ENCODE measurements at regions not wholly inside any gene's neighbourhood (a gene's known extent, or its start where the extent isn't known, plus 50 kb on each side); places are given as distances from the start of the nearest gene placed in this dataset.
"Not testable (repeated sequence)": the region's sequence is repeated elsewhere in the genome, so short reads cannot be mapped to it uniquely, and the experiment has no call there.

DNA sequence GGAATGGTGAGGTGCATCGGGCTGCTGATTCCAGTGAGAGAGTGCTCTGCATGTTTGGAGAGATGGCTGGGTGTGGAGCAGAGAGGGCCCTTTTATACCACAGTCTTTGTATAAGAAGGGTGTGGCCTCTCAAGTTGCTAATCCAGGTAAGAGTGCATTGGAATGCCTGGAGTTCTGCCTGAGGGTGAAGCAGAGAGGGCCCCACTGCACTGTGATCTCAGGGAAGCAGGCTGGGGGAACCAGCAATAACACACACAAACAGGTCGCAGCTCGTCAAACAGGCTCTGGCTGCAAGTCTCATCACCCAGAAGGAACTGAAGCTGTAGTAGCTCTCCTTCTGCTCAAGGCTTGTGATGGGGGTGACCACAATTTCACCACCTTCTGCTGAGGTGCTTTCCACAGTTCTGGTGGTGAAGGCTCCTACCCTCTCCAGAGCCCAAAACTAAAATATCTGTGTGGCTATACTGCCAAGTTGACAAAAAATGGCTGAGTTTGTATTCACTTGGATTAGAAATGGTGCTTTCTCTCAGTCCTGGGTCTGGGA, 687.4 kb upstream of the HS3ST1 start:
- H3K4me1 Mint-ChIP-seq, result no peaks in the 10 kb centered on the region
- no peak overlapping the region for H3K4me3 ChIP-seq (ENCODE audit: control extremely low read depth in 1 of 5, extremely low read depth in 1 of 5, insufficient read depth in 1 of 5, low read depth in 2 of 5, low read length in 4 of 5)
- DNase-seq, result no peak
- WGBS (ENCODE audit: insufficient coverage), result no CpG with 5 or more reads among the region's 3 CpGs
- CTCF ChIA-PET, result no interaction called here
- H3K9ac ChIP-seq (ENCODE audit: low read length), result no peak overlapping the region
- H3K4me2 ChIP-seq (replicated peaks; ENCODE audit: low read depth, low read length, poor library complexity, severe bottlenecking), result no peak overlapping the region
- H3K4me1 ChIP-seq (ENCODE audit: control insufficient read depth in 2 of 2, insufficient read depth in 2 of 2, low read length in 2 of 2), result no peaks in the 10 kb centered on the region
- intact Hi-C loops (cut with micrococcal nuclease), result no loop called here
- no peaks in the 10 kb centered on the region for H3K27me3 Mint-ChIP-seq
- no peak overlapping the region for H3K27ac ChIP-seq (ENCODE audit: low read length in 2 of 2)
- H3K79me2 ChIP-seq (ENCODE audit: control insufficient read depth, insufficient read depth, low read length), result no peaks in the 10 kb centered on the region
- no peaks in the 10 kb centered on the region for H3K36me3 ChIP-seq (replicated peaks in 1 of 2; ENCODE audit: control extremely low read depth in 1 of 2, control insufficient read depth in 1 of 2, extremely low read depth in 1 of 2, insufficient read depth in 2 of 2, low read length in 1 of 2)
- no peaks in the 10 kb centered on the region for H4K20me1 ChIP-seq (ENCODE audit: control insufficient read depth, insufficient read depth, low read length, poor library complexity, severe bottlenecking)
- peaks cover 8% of the 10 kb centered on the region for H3K9me3 Mint-ChIP-seq (ENCODE audit: insufficient read depth)
- H3K27me3 ChIP-seq (replicated peaks in 1 of 4; ENCODE audit: control extremely low read depth in 1 of 4, control insufficient read depth in 3 of 4, insufficient read depth in 4 of 4, low read length in 3 of 4), result no peaks in the 10 kb centered on the region
- TF ChIP-seq EZH2 (IDR thresholded peaks at IDR 0.05; ENCODE audit: borderline replicate concordance, insufficient read depth, low read depth, low read length, poor library complexity, severe bottlenecking), result no peak
- TF ChIP-seq, protein P1, sequence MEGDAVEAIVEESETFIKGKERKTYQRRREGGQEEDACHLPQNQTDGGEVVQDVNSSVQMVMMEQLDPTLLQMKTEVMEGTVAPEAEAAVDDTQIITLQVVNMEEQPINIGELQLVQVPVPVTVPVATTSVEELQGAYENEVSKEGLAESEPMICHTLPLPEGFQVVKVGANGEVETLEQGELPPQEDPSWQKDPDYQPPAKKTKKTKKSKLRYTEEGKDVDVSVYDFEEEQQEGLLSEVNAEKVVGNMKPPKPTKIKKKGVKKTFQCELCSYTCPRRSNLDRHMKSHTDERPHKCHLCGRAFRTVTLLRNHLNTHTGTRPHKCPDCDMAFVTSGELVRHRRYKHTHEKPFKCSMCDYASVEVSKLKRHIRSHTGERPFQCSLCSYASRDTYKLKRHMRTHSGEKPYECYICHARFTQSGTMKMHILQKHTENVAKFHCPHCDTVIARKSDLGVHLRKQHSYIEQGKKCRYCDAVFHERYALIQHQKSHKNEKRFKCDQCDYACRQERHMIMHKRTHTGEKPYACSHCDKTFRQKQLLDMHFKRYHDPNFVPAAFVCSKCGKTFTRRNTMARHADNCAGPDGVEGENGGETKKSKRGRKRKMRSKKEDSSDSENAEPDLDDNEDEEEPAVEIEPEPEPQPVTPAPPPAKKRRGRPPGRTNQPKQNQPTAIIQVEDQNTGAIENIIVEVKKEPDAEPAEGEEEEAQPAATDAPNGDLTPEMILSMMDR (IDR thresholded peaks at IDR 0.05), result no peak
- POLR2A ChIA-PET, result no interaction called here
- H3K9me3 ChIP-seq (ENCODE audit: control extremely low read depth in 1 of 3, control insufficient read depth in 2 of 3, insufficient read depth in 1 of 3, low read length in 2 of 3), result no peaks in the 10 kb centered on the region
- no peak overlapping the region for H2AFZ ChIP-seq (ENCODE audit: insufficient read depth, low read depth, low read length, poor library complexity, severe bottlenecking)
- no peak overlapping the region for H3K4me3 Mint-ChIP-seq
- H3K27ac Mint-ChIP-seq, result no peak overlapping the region
- ATAC-seq (ENCODE audit: low read depth), result no peak

DNA sequence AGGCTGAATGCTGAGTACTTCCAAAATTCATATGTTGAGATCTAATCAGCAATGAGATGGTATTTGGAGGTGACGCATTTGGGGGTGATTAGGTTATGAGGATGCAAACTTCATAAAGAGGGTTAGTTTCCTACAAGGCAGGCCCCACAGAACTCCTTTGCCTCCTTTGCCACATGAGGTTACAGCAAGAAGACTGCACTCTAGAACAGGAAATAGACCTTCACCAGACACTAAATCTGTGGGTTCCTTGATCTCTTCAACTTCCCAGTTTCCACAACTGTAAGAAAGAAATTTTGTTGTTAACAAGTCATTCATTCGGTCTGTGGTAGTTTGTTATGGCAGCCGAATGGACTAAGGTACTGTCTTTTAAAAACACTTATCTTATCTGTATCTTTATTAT, 681.9 kb upstream of the HS3ST1 start:
- CTCF ChIA-PET, result no interaction called here
- Histone ChIP-seq H3K27me3 (replicated peaks in 1 of 4; ENCODE audit: control extremely low read depth in 1 of 4, control insufficient read depth in 3 of 4, insufficient read depth in 4 of 4, low read length in 3 of 4) (no peaks in the 10 kb centered on the region), H3K27ac (ENCODE audit: low read length in 2 of 2) (no peak overlapping the region), H2AFZ (ENCODE audit: insufficient read depth, low read depth, low read length, poor library complexity, severe bottlenecking) (no peak overlapping the region), H3K36me3 (replicated peaks in 1 of 2; ENCODE audit: control extremely low read depth in 1 of 2, control insufficient read depth in 1 of 2, extremely low read depth in 1 of 2, insufficient read depth in 2 of 2, low read length in 1 of 2) (no peaks in the 10 kb centered on the region), H3K4me1 (ENCODE audit: control insufficient read depth in 2 of 2, insufficient read depth in 2 of 2, low read length in 2 of 2) (no peaks in the 10 kb centered on the region), H4K20me1 (ENCODE audit: control insufficient read depth, insufficient read depth, low read length, poor library complexity, severe bottlenecking) (no peaks in the 10 kb centered on the region), H3K9me3 (ENCODE audit: control extremely low read depth in 1 of 3, control insufficient read depth in 2 of 3, insufficient read depth in 1 of 3, low read length in 2 of 3) (no peaks in the 10 kb centered on the region), H3K9ac (ENCODE audit: low read length) (no peak overlapping the region), H3K4me3 (ENCODE audit: control extremely low read depth in 1 of 5, extremely low read depth in 1 of 5, insufficient read depth in 1 of 5, low read depth in 2 of 5, low read length in 4 of 5) (no peak overlapping the region), H3K79me2 (ENCODE audit: control insufficient read depth, insufficient read depth, low read length) (no peaks in the 10 kb centered on the region), H3K4me2 (replicated peaks; ENCODE audit: low read depth, low read length, poor library complexity, severe bottlenecking) (no peak overlapping the region)
- POLR2A ChIA-PET, result no interaction called here
- DNase-seq (no peak), ATAC-seq (ENCODE audit: low read depth) (no peak)
- H3K4me1 Mint-ChIP-seq, result no peaks in the 10 kb centered on the region
- TF ChIP-seq, protein P1 (IDR thresholded peaks at IDR 0.05), result no peak
- no peak for TF ChIP-seq EZH2 (IDR thresholded peaks at IDR 0.05; ENCODE audit: borderline replicate concordance, insufficient read depth, low read depth, low read length, poor library complexity, severe bottlenecking)
- no CpG with 5 or more reads among the region's 3 CpGs for WGBS (ENCODE audit: insufficient coverage)
- H3K4me3 Mint-ChIP-seq, result no peak overlapping the region
- intact Hi-C loops (cut with micrococcal nuclease), result no loop called here
- H3K27ac Mint-ChIP-seq, result no peak overlapping the region
- H3K9me3 Mint-ChIP-seq (ENCODE audit: insufficient read depth), result peaks cover 8% of the 10 kb centered on the region
- H3K27me3 Mint-ChIP-seq, result no peaks in the 10 kb centered on the region

DNA sequence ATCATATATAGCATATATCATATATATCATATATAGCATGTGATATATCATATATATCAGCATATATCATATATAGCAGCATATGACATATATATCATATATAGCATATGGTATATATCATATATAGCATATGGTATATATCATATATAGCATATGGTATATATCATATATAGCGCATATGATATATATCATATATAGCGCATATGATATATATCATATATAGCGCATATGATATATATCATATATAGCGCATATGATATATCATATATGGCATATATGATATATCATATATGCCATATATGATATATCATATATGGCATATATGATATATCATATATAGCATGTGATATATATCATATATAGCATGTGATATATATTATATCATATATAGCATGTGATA, 680.4 kb upstream of the HS3ST1 start:
- H3K27ac Mint-ChIP-seq; DNase-seq; H3K4me1 ChIP-seq (ENCODE audit: control insufficient read depth in 2 of 2, insufficient read depth in 2 of 2, low read length in 2 of 2); H3K27me3 Mint-ChIP-seq; H3K36me3 ChIP-seq (replicated peaks in 1 of 2; ENCODE audit: control extremely low read depth in 1 of 2, control insufficient read depth in 1 of 2, extremely low read depth in 1 of 2, insufficient read depth in 2 of 2, low read length in 1 of 2); H3K4me1 Mint-ChIP-seq; H3K27ac ChIP-seq (ENCODE audit: low read length in 2 of 2); ATAC-seq (ENCODE audit: low read depth); H3K4me2 ChIP-seq (replicated peaks; ENCODE audit: low read depth, low read length, poor library complexity, severe bottlenecking); H4K20me1 ChIP-seq (ENCODE audit: control insufficient read depth, insufficient read depth, low read length, poor library complexity, severe bottlenecking); H2AFZ ChIP-seq (ENCODE audit: insufficient read depth, low read depth, low read length, poor library complexity, severe bottlenecking); H3K4me3 ChIP-seq (ENCODE audit: control extremely low read depth in 1 of 5, extremely low read depth in 1 of 5, insufficient read depth in 1 of 5, low read depth in 2 of 5, low read length in 4 of 5); CTCF ChIA-PET; H3K9me3 Mint-ChIP-seq (ENCODE audit: insufficient read depth); H3K79me2 ChIP-seq (ENCODE audit: control insufficient read depth, insufficient read depth, low read length); H3K9ac ChIP-seq (ENCODE audit: low read length); intact Hi-C loops (cut with micrococcal nuclease); POLR2A ChIA-PET; H3K4me3 Mint-ChIP-seq; H3K27me3 ChIP-seq (replicated peaks in 1 of 4; ENCODE audit: control extremely low read depth in 1 of 4, control insufficient read depth in 3 of 4, insufficient read depth in 4 of 4, low read length in 3 of 4); H3K9me3 ChIP-seq (ENCODE audit: control extremely low read depth in 1 of 3, control insufficient read depth in 2 of 3, insufficient read depth in 1 of 3, low read length in 2 of 3): not testable (repeated sequence)
- no CpG with 5 or more reads among the region's 4 CpGs for WGBS (ENCODE audit: insufficient coverage)

All from B cell (primary cell).